ENCODE measurements at regions not wholly inside any gene's neighbourhood (a gene's known extent, or its start where the extent isn't known, plus 50 kb on each side); places are given as distances from the start of the nearest gene placed in this dataset.

DNA sequence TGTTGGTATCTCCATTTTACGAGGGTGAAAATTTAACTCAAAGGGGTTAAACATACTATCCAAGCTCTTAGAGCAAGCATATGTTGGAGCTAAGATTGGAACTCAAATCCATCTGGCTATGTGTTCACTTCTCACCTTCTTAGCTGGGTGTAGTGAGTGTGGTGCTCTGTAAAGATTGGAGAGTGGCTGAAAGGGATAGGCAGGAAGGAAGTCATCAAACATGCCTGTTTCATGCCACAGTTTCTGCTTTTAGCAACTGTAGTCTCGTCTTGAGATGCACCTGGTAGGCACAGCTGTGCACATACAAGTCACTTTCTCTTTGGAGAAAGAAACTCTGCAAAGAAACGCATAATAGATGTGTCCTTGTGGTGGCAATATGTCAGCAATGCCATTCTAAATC is 189.1 kb upstream of the MDFIC2 start:
- TF ChIP-seq, protein P1, sequence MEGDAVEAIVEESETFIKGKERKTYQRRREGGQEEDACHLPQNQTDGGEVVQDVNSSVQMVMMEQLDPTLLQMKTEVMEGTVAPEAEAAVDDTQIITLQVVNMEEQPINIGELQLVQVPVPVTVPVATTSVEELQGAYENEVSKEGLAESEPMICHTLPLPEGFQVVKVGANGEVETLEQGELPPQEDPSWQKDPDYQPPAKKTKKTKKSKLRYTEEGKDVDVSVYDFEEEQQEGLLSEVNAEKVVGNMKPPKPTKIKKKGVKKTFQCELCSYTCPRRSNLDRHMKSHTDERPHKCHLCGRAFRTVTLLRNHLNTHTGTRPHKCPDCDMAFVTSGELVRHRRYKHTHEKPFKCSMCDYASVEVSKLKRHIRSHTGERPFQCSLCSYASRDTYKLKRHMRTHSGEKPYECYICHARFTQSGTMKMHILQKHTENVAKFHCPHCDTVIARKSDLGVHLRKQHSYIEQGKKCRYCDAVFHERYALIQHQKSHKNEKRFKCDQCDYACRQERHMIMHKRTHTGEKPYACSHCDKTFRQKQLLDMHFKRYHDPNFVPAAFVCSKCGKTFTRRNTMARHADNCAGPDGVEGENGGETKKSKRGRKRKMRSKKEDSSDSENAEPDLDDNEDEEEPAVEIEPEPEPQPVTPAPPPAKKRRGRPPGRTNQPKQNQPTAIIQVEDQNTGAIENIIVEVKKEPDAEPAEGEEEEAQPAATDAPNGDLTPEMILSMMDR (IDR thresholded peaks at IDR 0.05; ENCODE audit: poor library complexity, severe bottlenecking), result no peak
- no peak for TF ChIP-seq RAD21 (conservative IDR thresholded peaks at IDR 0.05)

All from neural cell (in vitro differentiated cells).